GM12873 (cell line): ENCODE measurements at regions not wholly inside any gene's neighbourhood (a gene's known extent, or its start where the extent isn't known, plus 50 kb on each side); places are given as distances from the start of the nearest gene placed in this dataset.

ENCODE experiments used
- CTCF ChIP-seq: IDR thresholded peaks from 2 replicates; pipeline ENCODE4 v1.5.1; 2012; ENCODE audit warnings: low read depth, mild to moderate bottlenecking, moderate library complexity, low read length, control low read depth; ENCODE audit not compliant: insufficient read depth; ENCODE audit errors: missing control alignments

GRCh38 chr11:86193297-86194095 is 51.1 kb upstream of the EED start:
- peak; percentile 83 for TF ChIP-seq CTCF

GRCh38 chr11:86192519-86193257 is 51.9 kb upstream of the EED start:
- TF ChIP-seq CTCF, result no peak

- TF ChIP-seq CTCF, result no peak
Observed at GRCh38 chr11:86191874-86192273, 52.7 kb upstream of the EED start.

- no peak for TF ChIP-seq CTCF
Observed at GRCh38 chr11:86187027-86187426, 57.5 kb upstream of the EED start.

- TF ChIP-seq CTCF, result no peak
Observed at GRCh38 chr11:86186386-86186785, 58.2 kb upstream of the EED start.

- no peak for TF ChIP-seq CTCF
Observed at GRCh38 chr11:86185381-86185750, 59.2 kb upstream of the EED start.

GRCh38 chr11:86184728-86185380 is 59.7 kb upstream of the EED start:
- no peak for TF ChIP-seq CTCF
